ENCODE measurements at regions not wholly inside any gene's neighbourhood (a gene's known extent, or its start where the extent isn't known, plus 50 kb on each side); places are given as distances from the start of the nearest gene placed in this dataset.

- TF ChIP-seq CTCF (IDR thresholded peaks at IDR 0.05; ENCODE audit: low read depth, low read length) (no peak), EZH2phosphoT487 (IDR thresholded peaks at IDR 0.05; ENCODE audit: low read depth) (no peak)
Observed at GRCh38 chr12:83414981-83415380, 728.3 kb downstream of the TMTC2 start.
